DND-41 (cell line): ENCODE measurements at regions not wholly inside any gene's neighbourhood (a gene's known extent, or its start where the extent isn't known, plus 50 kb on each side); places are given as distances from the start of the nearest gene placed in this dataset.
"Not testable (repeated sequence)": the region's sequence is repeated elsewhere in the genome, so short reads cannot be mapped to it uniquely, and the experiment has no call there.

ENCODE experiments used
- ATAC-seq: fragments of 200-7000 bp; cut with Tn5 transposase; 3 replicates; pipeline ENCODE4 v1.9.1; 2021; ENCODE audit warnings: low read depth; ENCODE audit not compliant: insufficient read depth
- DNase-seq: peaks from one replicate; pipeline ENCODE4 v3.0.0-alpha.2; 2020
- H2AFZ ChIP-seq: 2 replicates; pipeline ENCODE4 v1.6.0; 2012; ENCODE audit warnings: low read depth, low read length
- H3K27ac ChIP-seq: 2 replicates; pipeline ENCODE4 v1.5.1; 2012; ENCODE audit warnings: low read length, inconsistent platforms
- H3K27me3 ChIP-seq: fragments of 200-600 bp; sonication (generic); 2 replicates; pipeline ENCODE4 v1.6.0; 2012; ENCODE audit warnings: low read length, mild to moderate bottlenecking, inconsistent platforms; ENCODE audit not compliant: insufficient read depth, poor library complexity
- H3K36me3 ChIP-seq: 2 replicates; pipeline ENCODE4 v1.5.1; 2012; ENCODE audit warnings: low read length, inconsistent platforms; ENCODE audit not compliant: insufficient read depth
- H3K4me1 ChIP-seq: 2 replicates; pipeline ENCODE4 v1.5.1; 2012; ENCODE audit warnings: mild to moderate bottlenecking, low read length; ENCODE audit not compliant: insufficient read depth
- H3K4me2 ChIP-seq: 2 replicates; pipeline ENCODE4 v1.6.0; 2012; ENCODE audit warnings: mild to moderate bottlenecking, moderate library complexity, low read length, inconsistent platforms; ENCODE audit not compliant: insufficient read depth
- H3K4me3 ChIP-seq, 2 experiments: fragments of 200-600 bp in 1 of 2; shearing (Covaris generic) in 1 of 2; 2 replicates each; pipeline ENCODE4 v1.5.1; 2012 to 2016; ENCODE audit warnings: inconsistent platforms in 2 of 2, low read length in 2 of 2, mild to moderate bottlenecking in 2 of 2, low read depth in 1 of 2, moderate library complexity in 1 of 2
- H3K79me2 ChIP-seq: 2 replicates; pipeline ENCODE4 v1.6.0; 2012; ENCODE audit warnings: low read length, inconsistent platforms; ENCODE audit not compliant: insufficient read depth
- H3K9ac ChIP-seq: 2 replicates; pipeline ENCODE4 v1.6.0; 2012; ENCODE audit warnings: low read depth, mild to moderate bottlenecking, inconsistent platforms, low read length, moderate library complexity
- H3K9me3 ChIP-seq: 2 replicates; pipeline ENCODE4 v1.5.1; 2012; ENCODE audit warnings: low read length, moderate library complexity, mild to moderate bottlenecking, inconsistent platforms; ENCODE audit not compliant: insufficient read depth, severe bottlenecking
- H4K20me1 ChIP-seq: 2 replicates; pipeline ENCODE4 v1.6.0; 2012; ENCODE audit warnings: low read length; ENCODE audit not compliant: insufficient read depth
- CTCF ChIP-seq: IDR thresholded peaks from 2 replicates; pipeline ENCODE4 v1.5.1; 2012; ENCODE audit warnings: borderline replicate concordance, low read length, moderate library complexity, mild to moderate bottlenecking; ENCODE audit not compliant: poor library complexity, severe bottlenecking; ENCODE audit errors: extremely low read depth
- EZH2 ChIP-seq: IDR thresholded peaks from 3 replicates; pipeline ENCODE4 v1.6.1; 2012; ENCODE audit warnings: borderline replicate concordance, low read depth, mild to moderate bottlenecking, moderate library complexity, low read length, inconsistent platforms; ENCODE audit not compliant: severe bottlenecking

- not testable (repeated sequence) for H3K9ac ChIP-seq, H3K27me3 ChIP-seq, H3K79me2 ChIP-seq, ATAC-seq, H4K20me1 ChIP-seq, H3K4me1 ChIP-seq, H3K4me2 ChIP-seq, H3K9me3 ChIP-seq, H2AFZ ChIP-seq, DNase-seq, H3K4me3 ChIP-seq, H3K27ac ChIP-seq, H3K36me3 ChIP-seq
These were observed 99.8 kb upstream of the VOPP1 start for GRCh38 chr7:55672084-55672483.

GRCh38 chr7:55657654-55658053, 85.4 kb upstream of the VOPP1 start:
- Histone ChIP-seq H3K4me1 (no peaks in the 10 kb centered on the region), H3K9ac (no peak overlapping the region), H4K20me1 (no peaks in the 10 kb centered on the region), H3K9me3 (no peaks in the 10 kb centered on the region), H3K79me2 (no peaks in the 10 kb centered on the region), H3K27ac (no peak overlapping the region), H3K27me3 (no peaks in the 10 kb centered on the region), H3K4me2 (no peak overlapping the region), H2AFZ (no peak overlapping the region), H3K36me3 (no peaks in the 10 kb centered on the region), H3K4me3 (no peak overlapping the region)
- TF ChIP-seq CTCF = no peak
- no peak for TF ChIP-seq EZH2
- DNase-seq (peak; percentile 13), ATAC-seq (peak; percentile 37; the same call in 2 of the 3 replicates)

- H3K9me3 ChIP-seq = no peaks in the 10 kb centered on the region
- H3K79me2 ChIP-seq = no peaks in the 10 kb centered on the region
- ATAC-seq = no peak
- H3K4me1 ChIP-seq = no peaks in the 10 kb centered on the region
- TF ChIP-seq CTCF (no peak), EZH2 (no peak)
- H3K9ac ChIP-seq = no peak overlapping the region
- no peaks in the 10 kb centered on the region for H3K36me3 ChIP-seq
- no peaks in the 10 kb centered on the region for H3K27me3 ChIP-seq
- H3K4me3 ChIP-seq = no peak overlapping the region
- H2AFZ ChIP-seq = no peak overlapping the region
- H3K27ac ChIP-seq = no peak overlapping the region
- no peaks in the 10 kb centered on the region for H4K20me1 ChIP-seq
- DNase-seq = no peak
- H3K4me2 ChIP-seq = no peak overlapping the region
These were observed 78.8 kb upstream of the VOPP1 start for GRCh38 chr7:55651057-55651456.

- H3K27me3 ChIP-seq = no peaks in the 10 kb centered on the region
- ATAC-seq (no peak), DNase-seq (no peak)
- no peaks in the 10 kb centered on the region for H3K9me3 ChIP-seq
- no peak overlapping the region for H3K9ac ChIP-seq
- H3K4me2 ChIP-seq = no peak overlapping the region
- no peak overlapping the region for H3K27ac ChIP-seq
- H3K79me2 ChIP-seq = no peaks in the 10 kb centered on the region
- no peak overlapping the region for H3K4me3 ChIP-seq
- no peaks in the 10 kb centered on the region for H3K4me1 ChIP-seq
- no peak overlapping the region for H2AFZ ChIP-seq
- no peaks in the 10 kb centered on the region for H3K36me3 ChIP-seq
- no peak for TF ChIP-seq EZH2
- no peak for TF ChIP-seq CTCF
- no peaks in the 10 kb centered on the region for H4K20me1 ChIP-seq
These were observed 76.9 kb upstream of the VOPP1 start for GRCh38 chr7:55649238-55649637.
